K562 (cell line): ENCODE measurements at regions not wholly inside any gene's neighbourhood (a gene's known extent, or its start where the extent isn't known, plus 50 kb on each side); places are given as distances from the start of the nearest gene placed in this dataset.

Source experiments
- ATAC-seq: fragments of 200-7000 bp; cut with Tn5 transposase; 3 replicates; pipeline ENCODE4 v1.9.1; 2020; ENCODE audit warnings: moderate library complexity
- BruUV-seq: library from RNA; stranded (reverse); fragments of 400-500 nt; replicated peaks from 2 replicates; lab custom pipeline; 2021; lab: Mats Ljungman, UMichigan
- CTCF ChIA-PET: fragments of 300-600 bp; formaldehyde crosslinking; extraction: SDS; loops from one replicate; lab custom pipeline; 2021; ENCODE audit warnings: low intra/inter-chr PET ratio; lab: Yijun Ruan, JAX
- POLR2A ChIA-PET: fragments of 300-600, 350-650 bp; sonication (Branson Sonifier 250); formaldehyde crosslinking; extraction: SDS; loops from one replicate; lab custom pipeline; 2021; ENCODE audit warnings: antibody characterized with exemption, inconsistent platforms; lab: Yijun Ruan, JAX
- DNase-seq, 4 experiments: peaks; one replicate each; pipeline versions ENCODE4 v3.0.0 to v3.0.0-alpha.2; 2011 to 2018; ENCODE audit warnings: low spot score in 3 of 4, mixed read lengths in 3 of 4; ENCODE audit errors: extremely low read depth in 1 of 4
- FAIRE-seq: peaks from 2 replicates; lab custom pipeline; 2011; peaks lifted over from hg19 to GRCh38; lab: Jason Lieb, UNC
- H2AFZ ChIP-seq: 2 replicates; pipeline ENCODE4 v1.6.0; 2011; ENCODE audit warnings: low read depth, low read length, control low read depth, inconsistent platforms
- H3K27ac ChIP-seq: fragments of 200-600 bp; 3 replicates; pipeline ENCODE4 v1.8.0; 2011; ENCODE audit warnings: low read depth, mild to moderate bottlenecking, control low read depth, inconsistent platforms, low read length, moderate library complexity, mixed read lengths; ENCODE audit errors: extremely low read depth
- H3K27me3 ChIP-seq, 2 experiments: fragments of 300-600 bp in 1 of 2; 2 replicates in 1 of 2; 3 replicates in 1 of 2; pipeline versions ENCODE4 v1.6.0 to v1.8.0; 2011; ENCODE audit warnings: inconsistent platforms in 2 of 2, low read length in 2 of 2, mild to moderate bottlenecking in 1 of 2, mixed read lengths in 1 of 2, moderate library complexity in 1 of 2; ENCODE audit not compliant: control insufficient read depth in 2 of 2, insufficient read depth in 2 of 2
- H3K36me3 ChIP-seq: fragments of 300-600 bp; 3 replicates; pipeline ENCODE4 v1.8.0; 2011; ENCODE audit warnings: mild to moderate bottlenecking, low read length, inconsistent platforms; ENCODE audit not compliant: control insufficient read depth, insufficient read depth
- H3K4me1 ChIP-seq, 2 experiments: fragments of 200-600 bp in 1 of 2; replicated peaks in 1 of 2; 2 replicates in 1 of 2; 3 replicates in 1 of 2; pipeline versions ENCODE4 v1.5.1 to v1.8.0; 2011; ENCODE audit warnings: inconsistent platforms in 2 of 2, low read length in 2 of 2, mild to moderate bottlenecking in 1 of 2, mixed read lengths in 1 of 2, moderate library complexity in 1 of 2; ENCODE audit not compliant: control insufficient read depth in 2 of 2, insufficient read depth in 2 of 2
- H3K4me2 ChIP-seq: 2 replicates; pipeline ENCODE4 v1.6.1; 2011; ENCODE audit warnings: low read length, control low read depth, inconsistent platforms, mixed read lengths; ENCODE audit not compliant: insufficient read depth
- H3K4me3 ChIP-seq: fragments of 200-600 bp; sonication (generic), shearing (Covaris generic); 2 replicates; pipeline ENCODE4 v1.5.1; 2016; ENCODE audit warnings: control low read depth, inconsistent platforms
- H3K79me2 ChIP-seq: fragments of 200-600 bp; 3 replicates; pipeline ENCODE4 v1.8.0; 2011; ENCODE audit warnings: low read length, inconsistent platforms; ENCODE audit not compliant: control insufficient read depth, insufficient read depth
- H3K9ac ChIP-seq, 2 experiments: 2 replicates each; pipeline versions ENCODE4 v1.6.0 to v1.6.1; 2011; ENCODE audit warnings: low read depth in 2 of 2, low read length in 2 of 2, control low read depth in 1 of 2, inconsistent platforms in 1 of 2, mild to moderate bottlenecking in 1 of 2, mixed read lengths in 1 of 2; ENCODE audit not compliant: insufficient read depth in 1 of 2
- H3K9me1 ChIP-seq: one replicate; pipeline ENCODE4 v1.6.0; 2011; ENCODE audit warnings: inconsistent platforms, mild to moderate bottlenecking, low read length, moderate library complexity; ENCODE audit not compliant: control insufficient read depth, insufficient read depth
- H3K9me3 ChIP-seq: replicated peaks from 2 replicates; pipeline ENCODE4 v1.5.1; 2011; ENCODE audit warnings: low read depth, low read length, inconsistent platforms; ENCODE audit not compliant: control insufficient read depth, insufficient read depth
- H4K20me1 ChIP-seq: replicated peaks from 2 replicates; pipeline ENCODE4 v1.6.1; 2011; ENCODE audit warnings: low read length, inconsistent platforms, mixed read lengths; ENCODE audit not compliant: control insufficient read depth, insufficient read depth
- BCOR ChIP-seq: fragments of 450-650 bp; IDR thresholded peaks from 2 replicates; pipeline ENCODE4 v1.6.1; 2016
- ELK1 ChIP-seq: sonication (generic); formaldehyde crosslinking; IDR thresholded peaks from 2 replicates; pipeline ENCODE4 v1.8.1; 2022; ENCODE audit warnings: missing genetic modification reagents
- GTF2E2 ChIP-seq: fragments of 200-800 bp; sonication (Bioruptor generic); IDR thresholded peaks from 2 replicates; pipeline ENCODE4 v1.6.1; 2016; ENCODE audit warnings: missing genetic modification characterization, missing compliant biosample characterization
- KDM4B ChIP-seq, 2 experiments: fragments of 450-650 bp in 1 of 2; sonication (generic) in 1 of 2; IDR thresholded peaks; 2 replicates each; pipeline ENCODE4 v1.6.1; 2016 to 2017; ENCODE audit warnings: borderline replicate concordance in 2 of 2, antibody characterized with exemption in 1 of 2, low read depth in 1 of 2, mild to moderate bottlenecking in 1 of 2
- PTTG1 ChIP-seq: fragments of 450-650 bp; IDR thresholded peaks from 2 replicates; pipeline ENCODE4 v1.6.1; 2016; ENCODE audit warnings: low read depth, mild to moderate bottlenecking, missing genetic modification characterization, missing compliant biosample characterization
- RAD21 ChIP-seq, 2 experiments: fragments of 250-450 bp in 1 of 2; fragments of 450-650 bp in 1 of 2; sonication (Bioruptor Pico) in 1 of 2; formaldehyde crosslinking in 1 of 2; IDR thresholded peaks in 1 of 2; conservative IDR thresholded peaks in 1 of 2; 2 replicates each; pipeline versions ENCODE4 v1.4.0 to v1.8.0; 2020 to 2022; ENCODE audit warnings: mild to moderate bottlenecking in 2 of 2, moderate library complexity in 1 of 2
- SMARCB1 ChIP-seq: IDR thresholded peaks from 2 replicates; pipeline ENCODE4 v1.6.1; 2011; ENCODE audit warnings: improper control_type of control experiment, low read depth; ENCODE audit not compliant: insufficient read length
- SREBF1 ChIP-seq: fragments of 150-350 bp; IDR thresholded peaks from 2 replicates; pipeline ENCODE4 v1.6.1; 2014; ENCODE audit warnings: antibody characterized with exemption, low read depth, low read length, borderline replicate concordance
- U2AF2 ChIP-seq: fragments of 200-400 bp; formaldehyde crosslinking; optimal IDR thresholded peaks from 2 replicates; pipeline ENCODE3; 2017; ENCODE audit warnings: low read depth, mild to moderate bottlenecking, low read length
- ZBTB34 ChIP-seq: fragments of 250-450 bp; sonication (Bioruptor Pico); IDR thresholded peaks from 2 replicates; pipeline ENCODE4 v1.8.0; 2021; ENCODE audit warnings: mild to moderate bottlenecking, moderate library complexity
- ZFP1 ChIP-seq: fragments of 450-650 bp; formaldehyde crosslinking; IDR thresholded peaks from 2 replicates; pipeline ENCODE4 v1.4.0; 2020; ENCODE audit warnings: mild to moderate bottlenecking, mixed read lengths
- ZNF23 ChIP-seq: fragments of 250-450 bp; sonication (Bioruptor Pico); IDR thresholded peaks from 2 replicates; pipeline ENCODE4 v1.4.0; 2020; ENCODE audit warnings: mild to moderate bottlenecking
- ZNF592 ChIP-seq: fragments of 450-650 bp; IDR thresholded peaks from 2 replicates; pipeline ENCODE4 v1.6.1; 2017; ENCODE audit warnings: antibody characterized with exemption, mild to moderate bottlenecking
- WGBS: fragments of 100-300 bp; shearing (Covaris generic); methylation state at CpG from one replicate; pipeline ENCODE4 v1.1.6; 2016; ENCODE audit warnings: low coverage, mixed read lengths; ENCODE audit not compliant: insufficient coverage; ENCODE audit errors: missing lambda C conversion rate; 5-methylcytosine and 5-hydroxymethylcytosine counted together
- in situ Hi-C: fragments of 300-500 bp; cut with MboI; formaldehyde crosslinking; loops from 4 replicates; pipeline ENCODE4 v1.15.0; 2018; ENCODE audit warnings: inconsistent platforms, mixed read lengths
- intact Hi-C: fragments of 100-400 bp; cut with micrococcal nuclease; formaldehyde crosslinking; loops from 2 replicates; pipeline ENCODE4 v1.14.2; 2022
- TF ChIP-seq, protein P1 (sequence below): fragments of 450-650 bp; formaldehyde crosslinking; IDR thresholded peaks from 2 replicates; pipeline ENCODE4 v1.4.0; 2020; ENCODE audit warnings: mild to moderate bottlenecking
- TF ChIP-seq, protein P2 (sequence below): fragments of 250-450 bp; sonication (Bioruptor Pico); IDR thresholded peaks from 2 replicates; pipeline ENCODE4 v1.8.0; 2021; ENCODE audit warnings: moderate library complexity, mild to moderate bottlenecking, inconsistent platforms

DNA sequence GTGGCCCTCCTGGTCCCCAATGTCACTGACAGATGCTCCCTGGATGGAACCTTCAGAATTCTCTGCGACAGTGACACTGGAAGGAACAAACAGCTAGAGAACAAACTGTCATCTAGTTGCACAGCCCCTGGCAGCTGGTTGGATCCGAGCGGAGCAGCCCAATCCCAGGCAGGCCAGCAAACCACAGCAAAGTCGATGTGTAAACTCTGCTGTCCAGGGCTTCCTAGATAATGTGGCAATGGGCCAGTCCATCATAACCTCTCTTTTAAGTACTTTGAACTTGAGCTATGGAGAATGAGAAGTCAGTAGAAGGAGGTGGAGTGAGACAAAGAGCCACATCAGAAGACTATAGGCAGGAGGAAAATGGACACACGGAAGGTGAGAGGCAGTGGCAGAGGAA lies 323.0 kb downstream of the CBLN1 start:
- Histone ChIP-seq H3K79me2 (no peaks in the 10 kb centered on the region), H3K9ac (no peak overlapping the region), H3K9me3 (no peaks in the 10 kb centered on the region), H3K4me2 (no peak overlapping the region), H2AFZ (no peak overlapping the region), H3K27ac (no peak overlapping the region), H3K36me3 (no peaks in the 10 kb centered on the region), H3K4me1 (no peaks in the 10 kb centered on the region), H3K4me3 (no peak overlapping the region), H3K27me3 (no peaks in the 10 kb centered on the region), H4K20me1 (no peaks in the 10 kb centered on the region), H3K9me1 (no peaks in the 10 kb centered on the region)
- no peak for FAIRE-seq
- ATAC-seq: no peak
- intact Hi-C loops (no loop called here), in situ Hi-C loops (no loop called here)
- ChIA-PET CTCF (no interaction called here), POLR2A (interaction anchor here (1.0 kb wide), 1 partner anchor 571 kb away, joined by 3 read pairs; no protein-coding TSS in a partner anchor)
- BruUV-seq: no TSS peak
- DNase-seq: no peak
- 3% methylated on average over 3 of the region's 5 CpGs for WGBS
- no peak for TF ChIP-seq SMARCB1
- TF ChIP-seq GTF2E2 (tag): no peak
- TF ChIP-seq SREBF1: no peak
- TF ChIP-seq, protein P1, sequence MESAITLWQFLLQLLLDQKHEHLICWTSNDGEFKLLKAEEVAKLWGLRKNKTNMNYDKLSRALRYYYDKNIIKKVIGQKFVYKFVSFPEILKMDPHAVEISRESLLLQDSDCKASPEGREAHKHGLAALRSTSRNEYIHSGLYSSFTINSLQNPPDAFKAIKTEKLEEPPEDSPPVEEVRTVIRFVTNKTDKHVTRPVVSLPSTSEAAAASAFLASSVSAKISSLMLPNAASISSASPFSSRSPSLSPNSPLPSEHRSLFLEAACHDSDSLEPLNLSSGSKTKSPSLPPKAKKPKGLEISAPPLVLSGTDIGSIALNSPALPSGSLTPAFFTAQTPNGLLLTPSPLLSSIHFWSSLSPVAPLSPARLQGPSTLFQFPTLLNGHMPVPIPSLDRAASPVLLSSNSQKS: no peak
- no peak for TF ChIP-seq ZNF592
- TF ChIP-seq ZBTB34: no peak
- no peak for TF ChIP-seq ZFP1 (CRISPR knock-in tag)
- TF ChIP-seq PTTG1 (tag): no peak
- no peak for TF ChIP-seq U2AF2
- no peak for TF ChIP-seq BCOR
- TF ChIP-seq RAD21 (CRISPR knock-in tag; conservative IDR thresholded peaks at IDR 0.05 in 1 of 2, IDR thresholded peaks at IDR 0.05 in 1 of 2): no peak
- TF ChIP-seq, protein P2, sequence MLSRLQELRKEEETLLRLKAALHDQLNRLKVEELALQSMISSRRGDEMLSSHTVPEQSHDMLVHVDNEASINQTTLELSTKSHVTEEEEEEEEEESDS: no peak
- TF ChIP-seq KDM4B (IDR thresholded peaks at IDR 0.05; ENCODE audit: borderline replicate concordance in 2 of 2, low read depth in 1 of 2): no peak
- TF ChIP-seq ZNF23 (CRISPR knock-in tag): no peak
- no peak for TF ChIP-seq ELK1 (CRISPR knock-in tag)
